SU-DHL-6 (cell line): ENCODE measurements at regions not wholly inside any gene's neighbourhood (a gene's known extent, or its start where the extent isn't known, plus 50 kb on each side); places are given as distances from the start of the nearest gene placed in this dataset.

Source experiments
- H2AFZ ChIP-seq: fragments of 200-600 bp; sonication (generic); 2 replicates; pipeline ENCODE4 v1.6.1; 2014; ENCODE audit warnings: low read depth, mild to moderate bottlenecking, moderate library complexity, mixed read lengths, antibody characterized with exemption, low read length; ENCODE audit not compliant: severe bottlenecking
- H3F3A ChIP-seq: fragments of 200-600 bp; shearing (Covaris generic); 2 replicates; pipeline ENCODE4 v1.6.0; 2016; ENCODE audit warnings: antibody characterized with exemption, mild to moderate bottlenecking; ENCODE audit not compliant: insufficient read depth
- H3K27ac ChIP-seq: fragments of 200-600 bp; sonication (generic); 2 replicates; pipeline ENCODE4 v1.5.1; 2016; ENCODE audit warnings: low read depth, mild to moderate bottlenecking, low read length, moderate library complexity, mixed read lengths
- H3K27me3 ChIP-seq: fragments of 200-600 bp; sonication (generic), shearing (Covaris generic); 2 replicates; pipeline ENCODE4 v1.6.0; 2014; ENCODE audit warnings: mild to moderate bottlenecking, low read length
- H3K36me3 ChIP-seq: fragments of 200-600 bp; sonication (generic); 2 replicates; pipeline ENCODE4 v1.6.1; 2014; ENCODE audit warnings: mild to moderate bottlenecking, low read length, mixed read lengths
- H3K4me2 ChIP-seq: fragments of 300-600, 200-600 bp; shearing (Covaris generic), sonication (generic); 2 replicates; pipeline ENCODE4 v1.6.0; 2014; ENCODE audit warnings: low read length, low read depth, mild to moderate bottlenecking; ENCODE audit not compliant: poor library complexity, severe bottlenecking
- H3K4me3 ChIP-seq: fragments of 200-600 bp; sonication (generic); 2 replicates; pipeline ENCODE4 v1.5.1; 2014; ENCODE audit warnings: antibody characterized with exemption, low read length, mild to moderate bottlenecking, mixed read lengths; ENCODE audit not compliant: insufficient read depth, poor library complexity, severe bottlenecking
- H3K79me2 ChIP-seq: fragments of 200-600 bp; sonication (generic); 2 replicates; pipeline ENCODE4 v1.6.1; 2014; ENCODE audit warnings: mild to moderate bottlenecking, low read length, moderate library complexity; ENCODE audit not compliant: insufficient read depth
- H3K9ac ChIP-seq: fragments of 200-600 bp; sonication (generic); 2 replicates; pipeline ENCODE4 v1.7.0; 2014; ENCODE audit warnings: mild to moderate bottlenecking, low read length
- H3K9me2 ChIP-seq: fragments of 200-600 bp; sonication (generic); replicated peaks from 2 replicates; pipeline ENCODE4 v1.6.1; 2014; ENCODE audit warnings: low read length; ENCODE audit not compliant: insufficient read depth
- H3K9me3 ChIP-seq: fragments of 200-600 bp; sonication (generic); 2 replicates; pipeline ENCODE4 v1.6.1; 2014; ENCODE audit warnings: low read length, mixed read lengths; ENCODE audit not compliant: insufficient read depth
- H4K20me1 ChIP-seq: fragments of 200-600 bp; sonication (generic); 2 replicates; pipeline ENCODE4 v1.6.1; 2014; ENCODE audit warnings: low read depth, mild to moderate bottlenecking, antibody characterized with exemption, low read length, moderate library complexity, mixed read lengths
- EZH2phosphoT487 ChIP-seq: fragments of 200-600 bp; sonication (generic), shearing (Covaris generic); conservative IDR thresholded peaks from 2 replicates; pipeline ENCODE4 v1.6.1; 2018; ENCODE audit warnings: mild to moderate bottlenecking, antibody characterized with exemption, low read length, moderate library complexity, mixed read lengths
- TF ChIP-seq, protein P1 (sequence below): fragments of 200-600 bp; sonication (generic); IDR thresholded peaks from one replicate; pipeline ENCODE4 v1.5.1; 2017; ENCODE audit warnings: antibody characterized with exemption, mild to moderate bottlenecking, low read length, moderate library complexity; ENCODE audit not compliant: insufficient read depth, poor library complexity, severe bottlenecking

DNA sequence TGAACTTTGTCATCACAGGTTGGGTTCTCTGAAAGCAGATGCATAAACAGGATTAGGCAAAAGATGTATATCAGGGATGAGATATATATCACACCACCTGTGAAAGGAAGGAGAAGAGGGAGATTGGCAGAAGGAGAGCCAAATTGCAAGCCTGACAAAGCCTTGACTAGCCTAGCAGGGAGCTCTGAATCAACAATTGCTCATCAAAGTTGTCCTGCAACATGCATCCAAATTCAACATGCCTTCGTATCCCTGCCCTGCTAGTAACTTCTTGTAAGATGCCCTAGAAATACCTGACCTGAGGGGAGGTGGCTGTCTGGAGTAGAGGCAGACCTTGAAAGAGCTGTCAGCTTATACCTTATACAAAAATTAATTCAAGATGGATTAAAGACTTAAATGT, 207.1 kb upstream of the HTR1E start:
- no peak overlapping the region for H3K9ac ChIP-seq
- no peak overlapping the region for H2AFZ ChIP-seq
- no peaks in the 10 kb centered on the region for H3F3A ChIP-seq
- TF ChIP-seq, protein P1, sequence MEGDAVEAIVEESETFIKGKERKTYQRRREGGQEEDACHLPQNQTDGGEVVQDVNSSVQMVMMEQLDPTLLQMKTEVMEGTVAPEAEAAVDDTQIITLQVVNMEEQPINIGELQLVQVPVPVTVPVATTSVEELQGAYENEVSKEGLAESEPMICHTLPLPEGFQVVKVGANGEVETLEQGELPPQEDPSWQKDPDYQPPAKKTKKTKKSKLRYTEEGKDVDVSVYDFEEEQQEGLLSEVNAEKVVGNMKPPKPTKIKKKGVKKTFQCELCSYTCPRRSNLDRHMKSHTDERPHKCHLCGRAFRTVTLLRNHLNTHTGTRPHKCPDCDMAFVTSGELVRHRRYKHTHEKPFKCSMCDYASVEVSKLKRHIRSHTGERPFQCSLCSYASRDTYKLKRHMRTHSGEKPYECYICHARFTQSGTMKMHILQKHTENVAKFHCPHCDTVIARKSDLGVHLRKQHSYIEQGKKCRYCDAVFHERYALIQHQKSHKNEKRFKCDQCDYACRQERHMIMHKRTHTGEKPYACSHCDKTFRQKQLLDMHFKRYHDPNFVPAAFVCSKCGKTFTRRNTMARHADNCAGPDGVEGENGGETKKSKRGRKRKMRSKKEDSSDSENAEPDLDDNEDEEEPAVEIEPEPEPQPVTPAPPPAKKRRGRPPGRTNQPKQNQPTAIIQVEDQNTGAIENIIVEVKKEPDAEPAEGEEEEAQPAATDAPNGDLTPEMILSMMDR, result no peak
- no peaks in the 10 kb centered on the region for H3K36me3 ChIP-seq
- no peaks in the 10 kb centered on the region for H3K9me2 ChIP-seq
- no peaks in the 10 kb centered on the region for H3K79me2 ChIP-seq
- H3K4me2 ChIP-seq, result no peak overlapping the region
- no peaks in the 10 kb centered on the region for H3K27me3 ChIP-seq
- H3K27ac ChIP-seq, result no peak overlapping the region
- no peak overlapping the region for H3K4me3 ChIP-seq
- no peaks in the 10 kb centered on the region for H3K9me3 ChIP-seq
- no peaks in the 10 kb centered on the region for H4K20me1 ChIP-seq

- no peak overlapping the region for H3K4me3 ChIP-seq
- H3K4me2 ChIP-seq, result no peak overlapping the region
- no peaks in the 10 kb centered on the region for H4K20me1 ChIP-seq
- no peak for TF ChIP-seq EZH2phosphoT487
- TF ChIP-seq, protein P1, result no peak
- no peaks in the 10 kb centered on the region for H3K9me2 ChIP-seq
- H2AFZ ChIP-seq, result no peak overlapping the region
- no peaks in the 10 kb centered on the region for H3K79me2 ChIP-seq
- H3K27me3 ChIP-seq, result no peaks in the 10 kb centered on the region
- H3K36me3 ChIP-seq, result no peaks in the 10 kb centered on the region
- no peaks in the 10 kb centered on the region for H3F3A ChIP-seq
- H3K9me3 ChIP-seq, result no peaks in the 10 kb centered on the region
- H3K9ac ChIP-seq, result no peak overlapping the region
- H3K27ac ChIP-seq, result no peak overlapping the region
These were observed 208.4 kb upstream of the HTR1E start for GRCh38 chr6:86728976-86729375.

GRCh38 chr6:86724695-86725094, 212.6 kb upstream of the HTR1E start:
- H3K9ac ChIP-seq, result no peak overlapping the region
- H3F3A ChIP-seq, result no peaks in the 10 kb centered on the region
- no peak overlapping the region for H3K27ac ChIP-seq
- no peak overlapping the region for H3K4me3 ChIP-seq
- TF ChIP-seq, protein P1, result no peak
- TF ChIP-seq EZH2phosphoT487, result no peak
- no peak overlapping the region for H2AFZ ChIP-seq
- no peaks in the 10 kb centered on the region for H3K79me2 ChIP-seq
- no peaks in the 10 kb centered on the region for H4K20me1 ChIP-seq
- no peak overlapping the region for H3K4me2 ChIP-seq
- H3K36me3 ChIP-seq, result no peaks in the 10 kb centered on the region
- H3K9me2 ChIP-seq, result no peaks in the 10 kb centered on the region
- no peaks in the 10 kb centered on the region for H3K9me3 ChIP-seq
- no peaks in the 10 kb centered on the region for H3K27me3 ChIP-seq

DNA sequence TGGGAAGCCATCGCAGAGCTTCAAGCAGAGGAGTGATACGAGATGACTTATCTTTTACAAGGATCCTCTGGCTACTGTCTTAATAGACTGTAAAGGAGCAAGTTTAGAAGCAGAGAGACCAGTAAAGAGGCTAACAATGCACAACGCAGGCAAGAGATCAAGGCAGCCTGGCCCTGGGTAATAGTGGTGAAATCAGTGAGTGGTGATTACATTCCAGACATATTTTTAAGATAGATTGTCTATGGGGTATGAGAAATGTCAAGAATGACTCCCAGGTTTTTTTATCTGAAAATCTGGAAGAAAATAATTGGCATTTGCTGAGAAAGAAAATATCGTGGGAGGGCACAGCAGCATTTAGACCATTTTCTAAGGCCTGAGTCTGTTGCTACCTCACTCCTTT, 213.6 kb upstream of the HTR1E start:
- Histone ChIP-seq H3K4me2 (no peak overlapping the region), H3K4me3 (no peak overlapping the region), H3K27me3 (no peaks in the 10 kb centered on the region), H3K9me3 (no peaks in the 10 kb centered on the region), H3K27ac (no peak overlapping the region), H2AFZ (no peak overlapping the region), H4K20me1 (no peaks in the 10 kb centered on the region), H3K9me2 (no peaks in the 10 kb centered on the region), H3F3A (no peaks in the 10 kb centered on the region), H3K9ac (no peak overlapping the region), H3K36me3 (no peaks in the 10 kb centered on the region), H3K79me2 (no peaks in the 10 kb centered on the region)
- TF ChIP-seq, protein P1, result no peak
- TF ChIP-seq EZH2phosphoT487, result no peak
